HFFc6 (cell line): ENCODE measurements at regions not wholly inside any gene's neighbourhood (a gene's known extent, or its start where the extent isn't known, plus 50 kb on each side); places are given as distances from the start of the nearest gene placed in this dataset.
A peak's percentile ranks its signal among the peaks of the same experiment; 100 is the strongest.
"Not testable (repeated sequence)": the region's sequence is repeated elsewhere in the genome, so short reads cannot be mapped to it uniquely, and the experiment has no call there.

Source experiments
- DNase-seq: peaks from one replicate; pipeline ENCODE4 v3.0.0-alpha.2; 2018
- H3K27ac Mint-ChIP-seq: 2 replicates; pipeline ENCODE4 v1.8.0; 2020; ENCODE audit warnings: mild to moderate bottlenecking, mixed read lengths
- H3K27me3 Mint-ChIP-seq: 2 replicates; pipeline ENCODE4 v1.8.0; 2021; ENCODE audit warnings: mild to moderate bottlenecking, moderate library complexity, mixed read lengths; ENCODE audit not compliant: insufficient read depth
- H3K36me3 Mint-ChIP-seq: 2 replicates; pipeline ENCODE4 v1.8.0; 2021; ENCODE audit warnings: low read depth, mixed read lengths
- H3K4me1 Mint-ChIP-seq: 2 replicates; pipeline ENCODE4 v1.8.0; 2020; ENCODE audit warnings: low read depth, mixed read lengths
- H3K4me3 Mint-ChIP-seq: 2 replicates; pipeline ENCODE4 v1.8.0; 2020; ENCODE audit warnings: mild to moderate bottlenecking, moderate library complexity, mixed read lengths
- H3K9me3 Mint-ChIP-seq: 2 replicates; pipeline ENCODE4 v1.8.0; 2020; ENCODE audit warnings: mild to moderate bottlenecking, mixed read lengths
- CTCF ChIP-seq: fragments of 200-600 bp; sonication (generic); IDR thresholded peaks from 2 replicates; pipeline ENCODE4 v1.5.0; 2021; ENCODE audit warnings: antibody characterized with exemption, mild to moderate bottlenecking

- TF ChIP-seq CTCF, result no peak
- no peak for DNase-seq
- no peak overlapping the region for H3K27ac Mint-ChIP-seq
Measured at GRCh38 chr5:174920906-174921550, 196.6 kb downstream of the MSX2 start.

GRCh38 chr5:174919351-174919750, 195.0 kb downstream of the MSX2 start:
- Mint-ChIP-seq H3K4me1 (no peaks in the 10 kb centered on the region), H3K27me3 (no peaks in the 10 kb centered on the region; the same call in 1 of the 2 replicates), H3K27ac (no peak overlapping the region), H3K36me3 (no peaks in the 10 kb centered on the region), H3K4me3 (no peak overlapping the region), H3K9me3 (peaks cover 36% of the 10 kb centered on the region)
- no peak for DNase-seq
- no peak for TF ChIP-seq CTCF

More at GRCh38 chr5:174920906-174921550, 196.6 kb downstream of the MSX2 start:
- H3K36me3 Mint-ChIP-seq, result no peaks in the 10 kb centered on the region
- H3K27me3 Mint-ChIP-seq, result no peaks in the 10 kb centered on the region; the same call in 1 of the 2 replicates
- H3K4me1 Mint-ChIP-seq, result no peaks in the 10 kb centered on the region
- H3K4me3 Mint-ChIP-seq, result peak overlapping the region; percentile 62; the same call in 1 of the 2 replicates
- H3K9me3 Mint-ChIP-seq, result peaks cover 35% of the 10 kb centered on the region

GRCh38 chr5:174918655-174919054, 194.3 kb downstream of the MSX2 start:
- TF ChIP-seq CTCF, result no peak
- Mint-ChIP-seq H3K27ac (no peak overlapping the region), H3K27me3 (no peaks in the 10 kb centered on the region; the same call in 1 of the 2 replicates), H3K4me3 (no peak overlapping the region), H3K36me3 (no peaks in the 10 kb centered on the region), H3K4me1 (no peaks in the 10 kb centered on the region), H3K9me3 (peaks cover 36% of the 10 kb centered on the region)
- DNase-seq, result no peak

- H3K27me3 Mint-ChIP-seq, result no peaks in the 10 kb centered on the region
- no peaks in the 10 kb centered on the region for H3K4me1 Mint-ChIP-seq
- no peak overlapping the region for H3K27ac Mint-ChIP-seq
- no peak for TF ChIP-seq CTCF
- H3K9me3 Mint-ChIP-seq, result peaks cover 36% of the 10 kb centered on the region
- no peak overlapping the region for H3K4me3 Mint-ChIP-seq
- DNase-seq, result no peak
- no peaks in the 10 kb centered on the region for H3K36me3 Mint-ChIP-seq
Measured at GRCh38 chr5:174917976-174918554, 193.7 kb downstream of the MSX2 start.

- H3K36me3 Mint-ChIP-seq, H3K27me3 Mint-ChIP-seq, H3K4me3 Mint-ChIP-seq, DNase-seq, H3K27ac Mint-ChIP-seq, H3K4me1 Mint-ChIP-seq: not testable (repeated sequence)
- peaks cover 32% of the 10 kb centered on the region for H3K9me3 Mint-ChIP-seq
Measured at GRCh38 chr5:174917435-174917834, 193.1 kb downstream of the MSX2 start.

GRCh38 chr5:174916924-174917323, 192.5 kb downstream of the MSX2 start:
- H3K4me3 Mint-ChIP-seq, H3K27ac Mint-ChIP-seq, H3K27me3 Mint-ChIP-seq, DNase-seq, H3K4me1 Mint-ChIP-seq, H3K36me3 Mint-ChIP-seq: not testable (repeated sequence)
- peaks cover 32% of the 10 kb centered on the region for H3K9me3 Mint-ChIP-seq
